ENCODE measurements at regions not wholly inside any gene's neighbourhood (a gene's known extent, or its start where the extent isn't known, plus 50 kb on each side); places are given as distances from the start of the nearest gene placed in this dataset.
"Not testable (repeated sequence)": the region's sequence is repeated elsewhere in the genome, so short reads cannot be mapped to it uniquely, and the experiment has no call there.

- DNase-seq: no peak
Observed at GRCh38 chr14:104472073-104472472, 107.5 kb upstream of the C14orf180 start.

DNA sequence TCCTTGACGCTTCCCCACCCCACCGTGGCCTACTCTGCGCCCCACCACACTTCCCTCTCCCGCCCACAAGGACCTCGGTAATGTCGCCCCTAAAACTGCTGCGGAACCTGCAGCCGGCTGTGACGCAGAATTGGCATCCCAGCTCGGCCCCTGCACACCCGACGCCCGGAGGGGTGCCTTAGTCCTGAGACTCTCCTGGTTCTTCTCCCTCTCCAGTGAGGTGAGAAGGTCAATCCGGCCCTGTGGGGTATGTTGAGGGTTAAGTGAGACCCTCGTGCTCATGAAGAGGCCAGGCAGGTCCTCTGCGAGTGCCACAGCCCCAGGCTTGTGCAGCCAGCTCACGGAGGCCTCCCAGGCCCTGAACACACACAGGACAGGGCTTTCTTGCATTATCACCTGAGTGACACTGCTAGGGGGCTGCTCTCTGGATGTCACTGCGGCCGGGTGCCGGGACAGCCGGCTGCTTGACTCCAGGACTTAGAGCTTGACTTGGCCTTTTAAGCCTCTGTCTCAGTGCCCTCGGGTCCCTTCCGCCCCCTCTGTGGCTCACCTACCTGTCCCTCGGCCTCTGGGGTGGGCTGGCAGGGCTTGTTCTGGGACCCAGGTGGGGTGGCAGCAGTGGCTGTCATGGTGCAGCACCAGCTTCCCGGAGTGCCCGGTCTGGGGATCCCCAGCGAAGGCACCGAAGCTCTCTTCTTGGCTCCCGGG lies 106.9 kb upstream of the C14orf180 start:
- DNase-seq: no peak

DNA sequence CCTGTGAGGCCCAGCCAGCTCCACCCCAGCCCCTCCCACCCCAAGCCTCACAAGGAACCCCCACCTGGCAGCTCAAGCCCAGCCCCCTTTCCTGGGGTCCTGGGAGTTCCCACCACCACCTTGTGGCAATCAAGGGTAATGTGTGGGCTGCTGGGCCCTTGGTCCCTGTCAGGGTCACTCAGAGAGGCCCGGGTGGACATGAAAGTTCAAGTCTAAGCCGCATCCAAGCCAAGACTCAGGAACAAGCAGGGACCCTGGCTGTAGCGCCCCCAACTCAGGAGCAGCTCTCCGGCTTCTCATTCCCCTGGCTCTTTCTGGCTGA lies 106.4 kb upstream of the C14orf180 start:
- DNase-seq: no peak

DNA sequence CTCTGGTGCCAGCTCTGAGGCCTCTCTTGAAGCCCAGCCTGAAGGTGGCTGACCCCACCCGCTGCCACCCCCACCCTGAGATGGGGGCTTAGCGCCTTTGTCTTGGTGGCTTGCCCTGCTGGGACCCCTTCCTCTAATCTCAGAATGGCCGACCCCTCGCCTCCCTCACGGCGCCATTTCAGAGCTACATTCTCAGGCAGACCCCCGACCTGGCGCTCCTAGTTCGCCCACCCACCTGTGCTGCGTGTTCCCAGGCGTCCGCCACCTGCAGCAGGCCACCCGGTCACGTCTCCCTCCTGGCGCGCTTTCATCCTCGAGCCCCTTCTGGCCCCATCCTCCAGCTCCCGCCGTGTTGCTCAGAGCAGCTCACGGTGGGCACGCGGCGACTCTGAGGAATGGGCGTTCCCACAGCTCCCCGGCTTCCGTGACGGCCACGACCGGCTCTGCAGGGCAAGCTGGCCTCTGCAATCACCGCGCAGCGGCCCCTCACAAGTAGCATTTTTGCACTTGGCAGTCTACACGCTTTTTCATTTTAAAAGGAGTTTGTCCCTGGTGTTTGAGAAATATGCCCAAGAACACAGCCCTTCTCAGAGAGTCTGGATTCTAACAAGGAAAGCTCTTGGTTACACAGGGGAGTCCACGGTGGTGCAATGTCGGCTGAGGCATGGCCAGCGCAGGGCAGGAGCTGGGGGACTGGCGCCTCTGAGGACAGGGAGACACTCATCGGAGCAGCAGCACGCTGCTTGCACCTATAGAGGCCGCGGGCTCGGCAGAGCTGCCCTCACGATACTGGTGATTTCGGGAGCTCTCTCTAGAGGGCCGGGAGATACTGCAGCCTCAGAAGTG lies 105.7 kb upstream of the C14orf180 start:
- DNase-seq: no peak

GRCh38 chr14:104474495-104475213 lies 104.9 kb upstream of the C14orf180 start:
- no peak for DNase-seq

- DNase-seq: no peak
Observed at GRCh38 chr14:104475256-104475655, 104.3 kb upstream of the C14orf180 start.

DNA sequence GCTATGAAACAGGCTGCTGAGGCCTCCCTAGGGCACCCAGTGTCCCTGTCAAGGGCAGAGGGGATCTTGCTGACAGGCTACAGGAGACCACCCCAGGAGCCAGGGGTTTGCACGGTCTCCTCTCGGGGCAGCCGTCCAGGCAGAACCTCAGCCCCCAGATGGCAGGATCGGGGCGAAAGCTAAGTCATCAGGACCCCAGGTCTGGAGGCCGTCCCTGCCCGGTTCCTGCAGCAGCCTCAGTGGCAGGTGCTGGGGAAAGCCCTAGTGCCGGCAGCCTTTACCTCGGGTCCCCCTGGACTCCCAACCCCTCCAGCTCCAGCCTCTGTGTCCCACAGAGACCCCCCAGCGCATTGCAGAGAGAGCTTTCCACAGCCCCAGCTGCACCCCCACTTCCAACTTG lies 103.8 kb upstream of the C14orf180 start:
- no peak for DNase-seq

DNA sequence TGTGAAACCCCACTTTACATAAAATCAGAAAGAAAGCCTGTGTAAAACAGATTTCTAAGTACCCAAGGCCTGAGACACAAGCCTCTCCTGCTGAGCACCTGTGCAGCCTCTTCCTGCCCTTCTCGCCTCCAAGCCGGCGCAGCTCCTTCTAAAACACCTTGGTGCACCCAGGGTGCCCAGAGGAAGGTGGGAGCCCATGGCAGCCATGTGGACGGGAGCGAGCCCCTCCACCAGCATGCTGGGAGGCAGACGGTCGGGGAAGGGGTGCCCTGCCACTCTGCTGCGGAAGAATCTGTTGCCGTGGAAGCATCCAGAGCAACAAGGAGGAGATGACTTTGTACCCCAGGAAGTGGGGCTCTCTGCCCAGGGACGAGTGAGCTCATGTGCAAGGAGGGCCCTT lies 103.1 kb upstream of the C14orf180 start:
- DNase-seq: no peak

- no peak for DNase-seq
Observed at GRCh38 chr14:104477117-104477623, 102.4 kb upstream of the C14orf180 start.

GRCh38 chr14:104477666-104478380 lies 101.7 kb upstream of the C14orf180 start:
- no peak for DNase-seq

DNA sequence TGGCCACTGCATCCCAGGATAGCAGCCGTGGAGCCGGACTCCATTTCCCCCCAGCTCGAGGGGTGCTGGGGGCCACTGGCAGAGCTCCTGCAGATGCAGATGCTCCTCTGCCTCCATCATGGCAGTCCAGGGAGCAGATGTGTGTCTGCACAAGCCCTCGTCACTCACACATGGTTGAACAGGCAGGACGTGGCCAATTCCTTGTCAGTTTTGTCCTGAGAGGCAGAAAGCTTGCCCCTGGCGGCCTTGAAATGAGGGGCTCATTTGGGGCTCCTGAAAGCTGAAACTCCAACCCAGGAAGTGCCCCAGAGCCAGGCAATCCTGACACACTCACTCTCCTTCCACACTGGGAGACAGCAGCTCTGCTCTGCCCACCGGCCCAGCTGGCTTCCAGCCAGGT lies 100.9 kb upstream of the C14orf180 start:
- DNase-seq: no peak

- no peak for DNase-seq
Observed at GRCh38 chr14:104479901-104480300, 99.7 kb upstream of the C14orf180 start.

- DNase-seq: no peak
Observed at GRCh38 chr14:104481323-104481722, 98.2 kb upstream of the C14orf180 start.

- not testable (repeated sequence) for DNase-seq
Observed at GRCh38 chr14:104482017-104482416, 97.5 kb upstream of the C14orf180 start.

GRCh38 chr14:104486222-104486923 lies 93.2 kb upstream of the C14orf180 start:
- no peak for DNase-seq

- DNase-seq: no peak
Observed at GRCh38 chr14:104494483-104494882, 85.1 kb upstream of the C14orf180 start.

DNA sequence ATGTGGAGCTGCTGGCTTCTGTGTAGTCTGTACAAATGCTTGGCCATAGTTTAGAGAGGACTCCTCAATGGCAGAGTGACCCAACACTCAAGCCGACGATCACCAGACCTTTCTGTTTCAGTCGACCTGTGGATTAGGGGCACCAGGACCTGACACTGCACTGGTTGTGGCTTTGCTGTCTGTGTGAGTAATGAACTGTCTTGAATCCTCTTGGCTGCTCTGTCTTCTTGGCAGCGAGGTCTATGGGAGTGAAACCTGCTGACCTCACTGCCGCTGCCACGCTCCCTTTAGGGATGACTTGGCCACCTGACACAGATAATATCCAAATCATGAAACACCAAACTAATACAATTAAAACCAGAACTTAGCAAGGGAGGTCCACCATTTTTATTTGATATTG lies 83.5 kb upstream of the C14orf180 start:
- no peak for DNase-seq

DNA sequence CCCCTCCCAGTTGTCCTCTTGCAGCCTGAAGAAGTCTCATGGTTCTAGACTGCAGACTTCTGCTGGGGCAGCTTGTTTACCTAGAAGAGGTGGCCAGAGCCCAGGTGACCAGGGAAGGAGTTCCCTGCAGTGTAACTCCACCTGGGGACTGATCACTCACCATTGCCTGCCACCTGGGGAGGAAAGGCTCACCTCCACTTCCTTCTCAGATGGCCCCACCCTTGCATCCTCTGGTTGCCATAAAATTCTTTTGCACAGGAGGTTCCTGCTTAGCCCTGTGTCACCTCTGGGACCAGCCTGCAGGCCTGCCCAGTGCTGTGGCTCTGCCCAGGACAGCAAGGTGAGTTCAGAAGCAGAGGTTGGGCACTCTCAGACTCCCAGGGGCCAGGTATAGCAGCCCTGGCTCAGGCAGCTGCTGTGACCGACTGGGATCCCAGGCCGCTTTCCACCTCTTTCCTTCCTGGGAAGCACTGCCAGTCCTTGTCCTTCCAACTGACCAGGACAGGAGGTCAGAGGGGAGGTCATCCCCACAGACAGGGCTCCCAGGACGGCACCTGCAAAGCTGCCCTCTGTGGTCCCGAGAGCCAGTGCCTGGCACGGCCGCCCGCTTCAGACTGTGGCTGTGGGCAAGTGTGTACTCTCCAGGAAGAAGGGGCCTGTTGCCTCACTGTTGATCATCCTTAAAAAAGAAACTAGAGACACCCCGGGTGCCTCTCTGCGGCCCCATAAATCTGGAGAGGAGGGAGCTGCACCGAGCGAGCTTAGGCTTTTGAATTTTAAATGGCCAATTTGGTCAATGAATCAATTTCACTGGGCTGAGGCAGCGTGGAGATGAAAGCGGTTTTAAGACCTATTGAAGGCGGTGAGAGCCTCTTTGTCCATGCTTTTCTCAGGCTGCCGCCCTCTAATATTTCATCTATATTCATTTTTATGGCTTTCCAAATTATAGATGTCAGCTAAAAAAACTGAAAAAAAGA lies 79.5 kb upstream of the C14orf180 start:
- DNase-seq: no peak

DNA sequence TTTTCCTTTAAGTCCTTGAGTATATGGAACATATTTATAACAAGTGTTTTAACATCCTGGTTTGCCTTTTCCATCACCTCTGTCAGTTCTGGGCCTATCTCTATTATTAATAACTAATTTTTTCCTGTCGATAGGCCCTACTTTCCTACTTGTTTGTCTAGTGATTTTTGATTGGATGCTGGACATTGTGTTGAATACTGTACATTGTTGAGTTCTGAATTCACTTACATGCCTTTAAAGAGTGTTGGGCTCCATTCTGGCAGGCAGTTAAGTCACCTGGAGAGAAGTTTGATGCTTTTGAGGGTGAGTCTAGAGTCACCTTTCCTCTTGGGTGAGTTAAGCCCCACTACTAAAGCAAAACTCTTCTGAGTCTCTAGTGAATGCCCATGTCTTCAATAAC lies 77.5 kb upstream of the C14orf180 start:
- DNase-seq: no peak

DNA sequence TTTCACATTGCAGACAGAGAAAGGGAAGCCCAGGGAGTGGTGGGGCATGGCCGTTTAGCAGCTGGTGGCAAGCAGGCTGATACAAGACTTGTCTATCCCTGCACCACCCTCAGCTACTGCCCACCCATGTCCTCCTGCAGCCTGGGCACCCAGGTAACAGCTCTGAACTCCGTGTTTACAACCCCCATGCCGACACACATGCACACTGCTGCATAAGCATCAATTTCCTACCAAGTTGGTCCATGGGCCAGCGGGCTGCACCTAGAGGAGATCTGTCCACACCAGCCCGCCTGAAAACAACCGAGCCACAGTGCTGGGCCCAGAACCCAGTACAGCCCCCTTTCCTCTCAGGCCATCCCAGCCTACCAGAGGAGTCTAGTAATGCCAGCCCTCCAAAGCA lies 75.9 kb upstream of the C14orf180 start:
- DNase-seq: no peak

GRCh38 chr14:104504172-104504735 lies 75.3 kb upstream of the C14orf180 start:
- no peak for DNase-seq
